GM12878 (cell line): ENCODE measurements at regions not wholly inside any gene's neighbourhood (a gene's known extent, or its start where the extent isn't known, plus 50 kb on each side); places are given as distances from the start of the nearest gene placed in this dataset.

ENCODE experiments used
- ATAC-seq: fragments of 200-7000 bp; cut with Tn5 transposase; 3 replicates; pipeline ENCODE4 v1.9.1; 2020; ENCODE audit warnings: mild to moderate bottlenecking, moderate library complexity
- BruUV-seq: library from RNA; stranded (reverse); fragments of 400-500 nt; replicated peaks from 2 replicates; lab custom pipeline; 2021; lab: Mats Ljungman, UMichigan
- CTCF ChIA-PET: fragments of 300-600 bp; sonication (Branson Sonifier 250); formaldehyde crosslinking; extraction: SDS; loops from one replicate; lab custom pipeline; 2021; ENCODE audit warnings: inconsistent platforms; lab: Yijun Ruan, JAX
- POLR2A ChIA-PET: fragments of 350-600 bp; formaldehyde crosslinking; extraction: SDS; loops from one replicate; lab custom pipeline; 2021; ENCODE audit warnings: inconsistent platforms; lab: Charles Lee
- RAD21 ChIA-PET: fragments of 300-600 bp; sonication (Branson Sonifier 250); formaldehyde crosslinking; loops from one replicate; lab custom pipeline; 2023; ENCODE audit warnings: antibody characterized with exemption; ENCODE audit not compliant: unreplicated experiment; lab: Charles Lee
- SMC1A ChIA-PET: fragments of 300-600 bp; sonication (Branson Sonifier 250); formaldehyde crosslinking; loops from one replicate; lab custom pipeline; 2023; ENCODE audit not compliant: unreplicated experiment, uncharacterized antibody; lab: Charles Lee
- DNase-seq: peaks from one replicate; pipeline ENCODE4 v3.0.0-alpha.2; 2011; ENCODE audit warnings: low read depth, low spot score
- FAIRE-seq: peaks from 3 replicates; lab custom pipeline; 2011; peaks lifted over from hg19 to GRCh38; lab: Jason Lieb, UNC
- H2AFZ ChIP-seq: 2 replicates; pipeline ENCODE4 v1.6.0; 2011; ENCODE audit warnings: low read depth, low read length, control low read depth; ENCODE audit not compliant: control insufficient read depth
- H3K27ac ChIP-seq: 2 replicates; pipeline ENCODE4 v1.5.1; 2011; ENCODE audit warnings: control low read depth; ENCODE audit not compliant: control insufficient read depth, insufficient read depth
- H3K27me3 ChIP-seq, 2 experiments: replicated peaks in 1 of 2; 2 replicates each; pipeline versions ENCODE4 v1.6.0 to v1.6.1; 2011; ENCODE audit warnings: low read length in 1 of 2; ENCODE audit not compliant: control insufficient read depth in 2 of 2, insufficient read depth in 2 of 2
- H3K36me3 ChIP-seq, 2 experiments: 2 replicates each; pipeline ENCODE4 v1.5.1; 2011; ENCODE audit warnings: low read length in 1 of 2; ENCODE audit not compliant: control insufficient read depth in 2 of 2, insufficient read depth in 2 of 2
- H3K4me1 ChIP-seq: 2 replicates; pipeline ENCODE4 v1.6.1; 2011; ENCODE audit warnings: mild to moderate bottlenecking, low read length, moderate library complexity, mixed read lengths; ENCODE audit not compliant: control insufficient read depth, insufficient read depth
- H3K4me2 ChIP-seq: 2 replicates; pipeline ENCODE4 v1.6.0; 2011; ENCODE audit warnings: control low read depth; ENCODE audit not compliant: control insufficient read depth, insufficient read depth
- H3K4me3 ChIP-seq: fragments of 200-600 bp; sonication (generic); 2 replicates; pipeline ENCODE4 v1.5.1; 2016
- H3K79me2 ChIP-seq: 2 replicates; pipeline ENCODE4 v1.6.0; 2011; ENCODE audit warnings: low read length; ENCODE audit not compliant: control insufficient read depth, insufficient read depth
- H3K9ac ChIP-seq: 2 replicates; pipeline ENCODE4 v1.8.0; 2011; ENCODE audit warnings: low read length, control low read depth, mixed read lengths; ENCODE audit not compliant: control insufficient read depth, insufficient read depth
- H3K9me3 ChIP-seq: replicated peaks from 3 replicates; pipeline ENCODE4 v1.5.1; 2011; ENCODE audit warnings: mild to moderate bottlenecking, low read length; ENCODE audit not compliant: control insufficient read depth, insufficient read depth
- H4K20me1 ChIP-seq: 2 replicates; pipeline ENCODE4 v1.6.0; 2011; ENCODE audit not compliant: control insufficient read depth, insufficient read depth
- EED ChIP-seq: sonication (generic); IDR thresholded peaks from 2 replicates; pipeline ENCODE4 v1.6.1; 2016; ENCODE audit warnings: antibody characterized with exemption, low read depth
- ESRRA ChIP-seq: IDR thresholded peaks from 2 replicates; pipeline ENCODE4 v1.6.1; 2012; ENCODE audit warnings: mild to moderate bottlenecking, low read length, improper control_type of control experiment
- MEF2B ChIP-seq: fragments of 450-650 bp; IDR thresholded peaks from 2 replicates; pipeline ENCODE4 v1.6.1; 2018; ENCODE audit warnings: mild to moderate bottlenecking, moderate library complexity; ENCODE audit not compliant: partially characterized antibody, poor library complexity, severe bottlenecking
- ZBTB33 ChIP-seq: fragments of 450-650 bp; IDR thresholded peaks from 2 replicates; pipeline ENCODE4 v1.6.1; 2017; ENCODE audit warnings: mild to moderate bottlenecking
- ZBTB40 ChIP-seq: fragments of 450-650 bp; IDR thresholded peaks from 2 replicates; pipeline ENCODE4 v1.6.1; 2016; ENCODE audit warnings: mild to moderate bottlenecking, moderate library complexity, borderline replicate concordance
- ZNF384 ChIP-seq: IDR thresholded peaks from 2 replicates; pipeline ENCODE4 v1.6.1; 2012; ENCODE audit warnings: low read depth, mild to moderate bottlenecking, low read length, improper control_type of control experiment, borderline replicate concordance
- ZNF687 ChIP-seq: fragments of 450-650 bp; IDR thresholded peaks from 2 replicates; pipeline ENCODE4 v1.6.1; 2017; ENCODE audit warnings: mild to moderate bottlenecking, moderate library complexity
- WGBS: methylation state at CpG from one replicate; pipeline ENCODE4 v1.1.6; 2016; ENCODE audit warnings: low lambda C conversion rate; ENCODE audit not compliant: insufficient replicate concordance, insufficient coverage; ENCODE audit errors: missing lambda C conversion rate; 5-methylcytosine and 5-hydroxymethylcytosine counted together
- in situ Hi-C: fragments of 300-500 bp; cut with MboI; formaldehyde crosslinking; loops from 9 replicates; pipeline ENCODE4 v1.14.3; 2018; ENCODE audit warnings: mixed read lengths
- intact Hi-C: fragments of 100-400 bp; cut with micrococcal nuclease; formaldehyde crosslinking; loops from one replicate; pipeline ENCODE4 v1.14.2; 2022; ENCODE audit not compliant: unreplicated experiment
- TF ChIP-seq, protein P1 (sequence below): fragments of 450-650 bp; IDR thresholded peaks from 2 replicates; pipeline ENCODE4 v1.6.1; 2016; ENCODE audit warnings: mild to moderate bottlenecking
- TF ChIP-seq, protein P2 (sequence below): IDR thresholded peaks from 2 replicates; pipeline ENCODE4 v1.6.1; 2011; ENCODE audit warnings: low read depth, mild to moderate bottlenecking, low read length, moderate library complexity, borderline replicate concordance; ENCODE audit errors: extremely low read depth

DNA sequence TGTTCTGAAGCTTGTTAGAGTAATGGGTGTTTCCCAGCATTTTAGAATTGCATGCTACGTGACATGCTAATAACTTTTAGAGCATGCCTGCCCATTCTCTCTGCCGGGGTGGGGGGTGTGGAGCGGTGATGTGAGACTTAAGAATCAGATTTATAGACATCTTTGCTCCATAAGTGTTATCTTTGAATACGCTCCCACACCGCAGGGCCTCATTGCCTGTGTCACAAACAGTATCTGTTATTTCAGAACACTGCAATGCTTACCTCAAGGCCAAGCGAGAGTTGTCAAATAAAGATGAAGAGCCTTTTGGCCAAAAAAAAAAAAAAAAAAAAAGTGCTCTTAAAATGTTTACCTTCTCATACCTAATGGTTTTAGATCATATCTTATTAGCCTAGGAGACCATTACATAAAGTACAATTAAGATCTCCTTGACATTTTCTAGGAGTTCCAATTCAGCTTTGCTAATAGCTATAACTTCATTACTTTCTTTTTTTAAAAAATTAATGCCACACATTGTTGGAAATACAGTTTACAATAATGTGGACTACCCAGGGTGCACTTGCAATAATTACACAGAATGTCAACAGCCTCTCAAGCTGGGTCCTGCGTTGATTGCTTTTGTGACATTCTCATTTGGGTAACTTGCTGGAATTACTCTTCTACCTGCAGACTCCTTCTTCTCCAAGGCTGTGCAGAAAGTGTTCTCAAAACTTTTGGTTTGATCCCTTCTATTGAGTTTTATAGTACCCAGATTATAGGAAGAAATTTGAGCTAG, 525.3 kb downstream of the KLF12 start:
- in situ Hi-C loops, result no loop called here
- POLR2A ChIA-PET, result no interaction called here
- TF ChIP-seq EED, result no peak
- no peak for TF ChIP-seq ZNF687
- no peak for TF ChIP-seq MEF2B
- TF ChIP-seq, protein P1, sequence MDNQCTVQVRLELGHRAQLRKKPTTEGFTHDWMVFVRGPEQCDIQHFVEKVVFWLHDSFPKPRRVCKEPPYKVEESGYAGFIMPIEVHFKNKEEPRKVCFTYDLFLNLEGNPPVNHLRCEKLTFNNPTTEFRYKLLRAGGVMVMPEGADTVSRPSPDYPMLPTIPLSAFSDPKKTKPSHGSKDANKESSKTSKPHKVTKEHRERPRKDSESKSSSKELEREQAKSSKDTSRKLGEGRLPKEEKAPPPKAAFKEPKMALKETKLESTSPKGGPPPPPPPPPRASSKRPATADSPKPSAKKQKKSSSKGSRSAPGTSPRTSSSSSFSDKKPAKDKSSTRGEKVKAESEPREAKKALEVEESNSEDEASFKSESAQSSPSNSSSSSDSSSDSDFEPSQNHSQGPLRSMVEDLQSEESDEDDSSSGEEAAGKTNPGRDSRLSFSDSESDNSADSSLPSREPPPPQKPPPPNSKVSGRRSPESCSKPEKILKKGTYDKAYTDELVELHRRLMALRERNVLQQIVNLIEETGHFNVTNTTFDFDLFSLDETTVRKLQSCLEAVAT, result no peak
- TF ChIP-seq, protein P2, sequence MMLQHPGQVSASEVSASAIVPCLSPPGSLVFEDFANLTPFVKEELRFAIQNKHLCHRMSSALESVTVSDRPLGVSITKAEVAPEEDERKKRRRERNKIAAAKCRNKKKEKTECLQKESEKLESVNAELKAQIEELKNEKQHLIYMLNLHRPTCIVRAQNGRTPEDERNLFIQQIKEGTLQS, result no peak
- TF ChIP-seq ZNF384, result no peak
- TF ChIP-seq ESRRA, result no peak
- TF ChIP-seq ZBTB40, result no peak
- TF ChIP-seq ZBTB33, result no peak

More for the DNA sequence above, 525.3 kb downstream of the KLF12 start:
- Histone ChIP-seq H3K27me3 (no peaks in the 10 kb centered on the region), H3K9me3 (no peaks in the 10 kb centered on the region), H3K4me2 (no peak overlapping the region), H3K4me1 (no peaks in the 10 kb centered on the region), H3K9ac (no peak overlapping the region), H3K27ac (no peak overlapping the region), H2AFZ (no peak overlapping the region), H3K4me3 (no peak overlapping the region), H3K79me2 (no peaks in the 10 kb centered on the region), H3K36me3 (no peaks in the 10 kb centered on the region), H4K20me1 (no peaks in the 10 kb centered on the region)
- ATAC-seq, result no peak
- ChIA-PET RAD21 (no interaction called here), SMC1A (interaction anchor here (1.2 kb wide), 1 partner anchor 13 kb away, joined by 3 read pairs; no protein-coding TSS in a partner anchor), CTCF (no interaction called here)
- BruUV-seq, result no TSS peak
- no peak for DNase-seq
- FAIRE-seq, result no peak
- WGBS, result 66% methylated on average over 7 of the region's 7 CpGs
- intact Hi-C loops, result no loop called here
